ENCODE measurements at regions not wholly inside any gene's neighbourhood (a gene's known extent, or its start where the extent isn't known, plus 50 kb on each side); places are given as distances from the start of the nearest gene placed in this dataset.

DNA sequence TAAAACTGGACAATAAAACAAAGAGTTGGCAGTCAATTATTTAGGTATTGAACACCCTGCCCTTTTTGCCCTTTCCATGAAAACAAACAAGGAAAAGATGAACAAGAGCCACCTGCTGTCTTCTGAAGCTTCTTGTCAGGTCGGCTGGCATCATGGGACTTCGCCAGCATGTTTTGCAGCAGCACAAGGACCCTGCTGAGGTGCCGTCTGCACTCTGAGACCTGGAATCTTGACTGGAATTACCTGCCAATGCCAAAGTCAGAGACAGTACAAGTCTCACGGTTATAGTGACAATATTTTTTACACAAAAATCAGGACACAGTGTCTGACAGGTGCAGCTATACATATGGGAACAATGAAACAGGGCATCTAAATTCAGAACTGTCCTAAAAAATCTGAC lies 284.5 kb downstream of the GASK1B start:
- no peaks in the 10 kb centered on the region for H3K27me3 ChIP-seq (ENCODE audit: low read depth, low read length)
- no peaks in the 10 kb centered on the region for H3K79me2 ChIP-seq (ENCODE audit: low read length)
- no peaks in the 10 kb centered on the region for H3K9me3 ChIP-seq (ENCODE audit: insufficient read depth, low read length)
- H3K4me3 ChIP-seq (ENCODE audit: low read length): no peak overlapping the region
- H3K27ac ChIP-seq (ENCODE audit: low read length): no peak overlapping the region
- no peaks in the 10 kb centered on the region for H4K20me1 ChIP-seq (ENCODE audit: insufficient read depth, low read length)
- no peak overlapping the region for H2AFZ ChIP-seq (ENCODE audit: low read depth, low read length)
- H3K9ac ChIP-seq (ENCODE audit: low read length): no peak overlapping the region
- H3K36me3 ChIP-seq (replicated peaks; ENCODE audit: low read depth, low read length): no peaks in the 10 kb centered on the region
- TF ChIP-seq CTCF (IDR thresholded peaks at IDR 0.05; ENCODE audit: low read depth, low read length): no peak
- TF ChIP-seq EZH2phosphoT487 (IDR thresholded peaks at IDR 0.05; ENCODE audit: low read depth): no peak
- no peak overlapping the region for H3K4me2 ChIP-seq (ENCODE audit: low read length)
- no peaks in the 10 kb centered on the region for H3K4me1 ChIP-seq (ENCODE audit: low read length)

DNA sequence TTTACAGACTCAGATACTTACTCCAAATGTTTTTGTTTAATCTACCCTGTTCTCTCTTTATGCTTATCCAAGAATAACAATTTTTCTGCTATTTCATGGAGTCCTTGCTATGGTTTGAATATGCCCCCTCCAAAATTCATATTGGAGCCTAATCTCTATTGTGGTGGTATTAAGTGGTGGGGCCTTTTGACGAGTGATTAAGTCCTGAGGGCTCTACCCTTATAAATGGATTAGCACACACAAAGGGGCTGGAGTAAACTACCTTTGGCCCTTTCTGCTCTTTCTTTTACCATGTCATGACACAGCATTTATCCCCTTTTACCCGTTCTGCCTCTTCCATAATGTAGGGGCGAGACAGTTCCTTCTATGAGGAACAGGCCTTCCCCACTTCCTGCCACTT lies 285.5 kb downstream of the GASK1B start:
- Histone ChIP-seq H3K79me2 (ENCODE audit: low read length) (no peaks in the 10 kb centered on the region), H2AFZ (ENCODE audit: low read depth, low read length) (0 out of 2 replicates have a peak overlapping the region, but pooled peaks have one; percentile 8), H3K9ac (ENCODE audit: low read length) (no peak overlapping the region), H3K4me3 (ENCODE audit: low read length) (no peak overlapping the region), H3K27me3 (ENCODE audit: low read depth, low read length) (no peaks in the 10 kb centered on the region), H3K9me3 (ENCODE audit: insufficient read depth, low read length) (no peaks in the 10 kb centered on the region), H3K4me2 (ENCODE audit: low read length) (no peak overlapping the region), H3K36me3 (replicated peaks; ENCODE audit: low read depth, low read length) (no peaks in the 10 kb centered on the region), H3K27ac (ENCODE audit: low read length) (no peak overlapping the region), H4K20me1 (ENCODE audit: insufficient read depth, low read length) (no peaks in the 10 kb centered on the region), H3K4me1 (ENCODE audit: low read length) (no peaks in the 10 kb centered on the region)
- no peak for TF ChIP-seq EZH2phosphoT487 (IDR thresholded peaks at IDR 0.05; ENCODE audit: low read depth)
- no peak for TF ChIP-seq CTCF (IDR thresholded peaks at IDR 0.05; ENCODE audit: low read depth, low read length)

DNA sequence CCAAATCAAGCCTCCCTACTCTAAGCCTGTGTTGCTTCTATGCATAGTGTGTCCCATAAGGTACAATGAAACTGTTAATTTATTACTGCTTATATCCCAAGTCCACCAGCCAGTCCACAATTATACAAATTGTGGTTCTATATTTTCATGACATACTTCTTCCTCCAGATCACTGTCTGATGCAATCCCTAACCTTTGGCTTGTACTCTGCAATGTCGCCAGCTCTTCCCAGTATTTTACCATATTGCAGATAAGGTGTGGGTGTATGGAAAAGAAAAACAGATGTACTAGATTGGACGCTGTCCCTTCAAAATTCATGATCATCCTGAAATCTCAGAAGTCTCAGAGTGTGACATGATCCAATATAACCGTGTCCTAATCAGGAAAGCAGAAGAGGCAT lies 286.2 kb downstream of the GASK1B start:
- Histone ChIP-seq H2AFZ (ENCODE audit: low read depth, low read length) (no peak overlapping the region), H3K4me2 (ENCODE audit: low read length) (no peak overlapping the region), H3K36me3 (replicated peaks; ENCODE audit: low read depth, low read length) (no peaks in the 10 kb centered on the region), H3K79me2 (ENCODE audit: low read length) (no peaks in the 10 kb centered on the region), H3K4me1 (ENCODE audit: low read length) (no peaks in the 10 kb centered on the region), H4K20me1 (ENCODE audit: insufficient read depth, low read length) (no peaks in the 10 kb centered on the region), H3K9ac (ENCODE audit: low read length) (no peak overlapping the region), H3K27me3 (ENCODE audit: low read depth, low read length) (no peaks in the 10 kb centered on the region), H3K4me3 (ENCODE audit: low read length) (no peak overlapping the region), H3K27ac (ENCODE audit: low read length) (no peak overlapping the region), H3K9me3 (ENCODE audit: insufficient read depth, low read length) (no peaks in the 10 kb centered on the region)
- TF ChIP-seq EZH2phosphoT487 (IDR thresholded peaks at IDR 0.05; ENCODE audit: low read depth) (no peak), CTCF (IDR thresholded peaks at IDR 0.05; ENCODE audit: low read depth, low read length) (no peak)

DNA sequence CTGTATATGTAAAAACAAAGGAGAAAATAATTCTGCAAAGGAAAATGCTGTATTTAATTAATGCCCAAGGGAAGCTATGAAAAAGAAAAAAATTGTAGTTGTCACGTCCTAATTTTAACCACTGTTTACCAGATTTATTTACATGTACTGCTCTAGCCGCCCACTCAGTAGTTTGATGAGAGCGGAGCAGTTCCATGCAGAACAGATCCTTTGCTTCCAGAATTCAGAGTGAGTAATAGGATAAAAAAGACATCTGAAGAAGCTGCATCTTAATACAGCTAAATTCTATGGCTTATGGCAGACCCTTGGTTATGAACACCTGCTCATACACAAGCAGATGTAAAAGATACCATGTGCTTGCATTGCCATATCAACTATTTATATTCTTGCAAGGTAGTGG lies 287.0 kb downstream of the GASK1B start:
- Histone ChIP-seq H3K36me3 (replicated peaks; ENCODE audit: low read depth, low read length) (no peaks in the 10 kb centered on the region), H3K27me3 (ENCODE audit: low read depth, low read length) (no peaks in the 10 kb centered on the region), H4K20me1 (ENCODE audit: insufficient read depth, low read length) (no peaks in the 10 kb centered on the region), H3K9me3 (ENCODE audit: insufficient read depth, low read length) (no peaks in the 10 kb centered on the region), H3K79me2 (ENCODE audit: low read length) (no peaks in the 10 kb centered on the region), H3K4me1 (ENCODE audit: low read length) (no peaks in the 10 kb centered on the region), H3K4me3 (ENCODE audit: low read length) (no peak overlapping the region), H3K4me2 (ENCODE audit: low read length) (no peak overlapping the region), H3K9ac (ENCODE audit: low read length) (no peak overlapping the region), H2AFZ (ENCODE audit: low read depth, low read length) (no peak overlapping the region), H3K27ac (ENCODE audit: low read length) (no peak overlapping the region)
- TF ChIP-seq EZH2phosphoT487 (IDR thresholded peaks at IDR 0.05; ENCODE audit: low read depth): no peak
- TF ChIP-seq CTCF (IDR thresholded peaks at IDR 0.05; ENCODE audit: low read depth, low read length): no peak
